ENCODE measurements at regions not wholly inside any gene's neighbourhood (a gene's known extent, or its start where the extent isn't known, plus 50 kb on each side); places are given as distances from the start of the nearest gene placed in this dataset.
"Not testable (repeated sequence)": the region's sequence is repeated elsewhere in the genome, so short reads cannot be mapped to it uniquely, and the experiment has no call there.

GRCh38 chr10:30160271-30160982 is 101.0 kb upstream of the JCAD start:
- no peak overlapping the region for H3K4me3 ChIP-seq (ENCODE audit: low read depth, low read length)
- FAIRE-seq = no peak

DNA sequence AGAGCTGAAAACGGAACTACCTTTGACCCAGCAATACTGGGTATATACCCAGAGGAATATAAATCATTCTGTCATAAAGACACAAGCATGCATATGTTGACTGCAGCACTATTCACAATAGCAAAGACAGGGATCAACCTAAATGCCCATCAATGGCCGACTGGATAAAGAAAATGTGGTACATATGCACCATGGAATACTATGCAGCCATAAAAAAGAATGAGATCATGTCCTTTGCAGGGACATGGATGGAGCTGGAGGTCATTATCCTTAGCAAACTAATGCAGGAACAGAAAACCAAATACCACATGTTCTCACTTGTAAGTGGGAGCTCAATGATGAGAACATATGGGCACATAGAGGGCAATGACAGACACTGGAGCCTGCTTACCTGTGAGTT is 100.2 kb upstream of the JCAD start:
- not testable (repeated sequence) for H3K4me3 ChIP-seq (ENCODE audit: low read depth, low read length); FAIRE-seq; H3K27me3 ChIP-seq (ENCODE audit: control insufficient read depth, insufficient read depth, low read length); DNase-seq (ENCODE audit: low read depth); H3K36me3 ChIP-seq (ENCODE audit: control insufficient read depth, insufficient read depth, low read length)

More at GRCh38 chr10:30160271-30160982, 101.0 kb upstream of the JCAD start:
- TF ChIP-seq CTCF (IDR thresholded peaks at IDR 0.05; ENCODE audit: insufficient read depth, low read length, severe bottlenecking) = no peak
- DNase-seq (ENCODE audit: low read depth) = no peak
- Histone ChIP-seq H3K36me3 (ENCODE audit: control insufficient read depth, insufficient read depth, low read length) (no peaks in the 10 kb centered on the region), H3K27me3 (ENCODE audit: control insufficient read depth, insufficient read depth, low read length) (no peaks in the 10 kb centered on the region)

DNA sequence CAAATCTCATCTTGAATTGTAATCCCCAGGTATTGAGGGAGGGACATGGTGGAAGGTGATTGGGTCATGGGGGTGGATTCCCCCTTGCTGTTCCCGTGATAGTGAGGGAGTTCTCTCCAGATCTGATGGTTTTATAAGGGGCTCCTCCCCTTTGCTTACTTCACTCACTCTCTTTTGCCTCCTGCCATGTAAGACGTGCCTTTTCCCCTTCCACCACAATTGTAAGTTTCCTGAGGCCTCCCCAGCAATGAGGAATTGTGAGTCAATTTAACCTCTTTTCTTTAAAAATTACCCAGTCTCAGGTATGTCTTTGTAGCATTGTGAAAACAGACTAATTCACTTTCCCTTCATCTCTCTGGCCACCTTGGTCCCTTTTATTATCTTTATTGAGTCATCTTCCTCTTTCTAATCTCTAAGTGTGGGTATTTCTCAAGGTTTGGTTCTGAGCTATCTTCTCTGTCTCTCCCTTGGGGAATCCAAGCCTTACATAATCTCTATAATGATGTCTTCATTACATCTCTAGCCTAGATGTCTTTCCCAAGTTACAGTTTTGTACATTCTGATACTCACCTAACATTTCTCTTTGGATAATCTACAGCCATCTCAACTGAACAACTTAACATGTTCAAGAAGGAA is 99.1 kb upstream of the JCAD start:
- FAIRE-seq (no peak), DNase-seq (ENCODE audit: low read depth) (no peak)
- no peaks in the 10 kb centered on the region for H3K36me3 ChIP-seq (ENCODE audit: control insufficient read depth, insufficient read depth, low read length)
- no peak overlapping the region for H3K4me3 ChIP-seq (ENCODE audit: low read depth, low read length)
- no peak for TF ChIP-seq CTCF (IDR thresholded peaks at IDR 0.05; ENCODE audit: insufficient read depth, low read length, severe bottlenecking)
- H3K27me3 ChIP-seq (ENCODE audit: control insufficient read depth, insufficient read depth, low read length) = no peaks in the 10 kb centered on the region

GRCh38 chr10:30155401-30155800 is 96.0 kb upstream of the JCAD start:
- no peak overlapping the region for H3K4me3 ChIP-seq (ENCODE audit: low read depth, low read length)
- DNase-seq (ENCODE audit: low read depth) (no peak), FAIRE-seq (no peak)
- no peak for TF ChIP-seq CTCF (IDR thresholded peaks at IDR 0.05; ENCODE audit: insufficient read depth, low read length, severe bottlenecking)
- no peaks in the 10 kb centered on the region for H3K27me3 ChIP-seq (ENCODE audit: control insufficient read depth, insufficient read depth, low read length)
- no peaks in the 10 kb centered on the region for H3K36me3 ChIP-seq (ENCODE audit: control insufficient read depth, insufficient read depth, low read length)

DNA sequence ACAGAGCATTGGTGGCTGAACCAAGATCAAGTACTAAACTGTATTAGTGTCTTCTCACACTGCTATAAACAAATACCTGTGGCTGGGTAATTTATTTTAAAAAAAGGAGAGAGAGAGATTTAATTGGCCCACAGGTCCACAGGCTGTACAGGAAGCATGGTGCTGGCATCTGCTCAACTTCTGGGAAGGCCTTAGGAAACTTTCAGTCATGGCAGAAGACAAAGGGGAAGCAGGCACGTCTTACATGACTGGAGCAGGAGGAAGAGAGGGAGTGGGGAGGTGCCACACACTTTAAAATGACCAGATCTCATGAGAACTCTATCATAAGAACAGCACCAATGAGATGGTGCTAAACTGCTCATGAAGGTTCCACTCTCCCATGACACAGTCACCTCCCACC is 95.2 kb upstream of the JCAD start:
- DNase-seq (ENCODE audit: low read depth) (no peak), FAIRE-seq (no peak)
- Histone ChIP-seq H3K27me3 (ENCODE audit: control insufficient read depth, insufficient read depth, low read length) (no peaks in the 10 kb centered on the region), H3K4me3 (ENCODE audit: low read depth, low read length) (no peak overlapping the region), H3K36me3 (ENCODE audit: control insufficient read depth, insufficient read depth, low read length) (no peaks in the 10 kb centered on the region)
- no peak for TF ChIP-seq CTCF (IDR thresholded peaks at IDR 0.05; ENCODE audit: insufficient read depth, low read length, severe bottlenecking)

- Histone ChIP-seq H3K36me3 (ENCODE audit: control insufficient read depth, insufficient read depth, low read length) (no peaks in the 10 kb centered on the region), H3K27me3 (ENCODE audit: control insufficient read depth, insufficient read depth, low read length) (no peaks in the 10 kb centered on the region), H3K4me3 (ENCODE audit: low read depth, low read length) (no peak overlapping the region)
- DNase-seq (ENCODE audit: low read depth) (no peak), FAIRE-seq (peak; percentile 66)
- TF ChIP-seq CTCF (IDR thresholded peaks at IDR 0.05; ENCODE audit: insufficient read depth, low read length, severe bottlenecking) = no peak
These were observed 94.7 kb upstream of the JCAD start for GRCh38 chr10:30154126-30154525.

Measured in bronchial epithelial cell (primary cell).